Left ventricle myocardium inferior (tissue), 1 donor: ENCODE measurements at regions not wholly inside any gene's neighbourhood (a gene's known extent, or its start where the extent isn't known, plus 50 kb on each side); places are given as distances from the start of the nearest gene placed in this dataset.

Experiments
- DNase-seq: peaks from one replicate; pipeline ENCODE4 v3.0.0-alpha.2; 2020
- H3K27ac ChIP-seq: fragments of 200-600 bp; replicated peaks from 2 replicates; pipeline ENCODE4 v1.8.0; 2021
- H3K27me3 ChIP-seq: fragments of 200-600 bp; 2 replicates; pipeline ENCODE4 v1.8.0; 2021; ENCODE audit warnings: low read depth
- H3K36me3 ChIP-seq: fragments of 200-600 bp; 2 replicates; pipeline ENCODE4 v1.8.0; 2021
- H3K4me1 ChIP-seq: fragments of 200-600 bp; 2 replicates; pipeline ENCODE4 v1.8.0; 2021
- H3K4me3 ChIP-seq: fragments of 200-600 bp; 2 replicates; pipeline ENCODE4 v1.8.0; 2021; ENCODE audit warnings: mild to moderate bottlenecking, moderate library complexity
- H3K9me3 ChIP-seq: fragments of 200-600 bp; replicated peaks from 2 replicates; pipeline ENCODE4 v1.8.0; 2021
- intact Hi-C: fragments of 100-400 bp; cut with micrococcal nuclease; formaldehyde crosslinking; loops from one replicate; pipeline ENCODE4 v1.11.0; 2022
- TF ChIP-seq, protein P1 (sequence below): fragments of 200-600 bp; IDR thresholded peaks from 2 replicates; pipeline ENCODE4 v1.8.0; 2021; ENCODE audit warnings: antibody characterized with exemption, mild to moderate bottlenecking, borderline replicate concordance
- donor health status: DM: no; HTN: yes; CAD: no; lungs with severe emphysema.

DNA sequence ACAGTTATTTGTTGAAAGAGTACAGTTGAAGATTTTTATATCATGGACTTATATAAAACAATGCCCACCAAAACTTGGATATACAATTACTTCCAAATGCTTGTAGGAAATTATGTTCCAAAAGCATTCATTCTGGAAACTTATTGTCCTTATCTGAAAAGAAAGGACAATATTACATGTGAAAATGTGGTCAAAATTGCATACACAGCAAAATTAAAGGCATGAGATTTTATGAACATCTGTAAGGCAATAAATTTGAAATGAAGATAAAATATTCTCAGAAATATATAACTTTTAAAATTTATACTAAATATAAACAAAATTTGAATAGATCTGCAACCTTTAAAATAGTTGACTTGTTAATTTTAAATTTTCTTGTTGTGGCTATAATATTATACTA, 1173.8 kb downstream of the NLGN4X start:
- Histone ChIP-seq H3K4me1 (no peaks in the 10 kb centered on the region), H3K27me3 (no peaks in the 10 kb centered on the region), H3K27ac (no peak overlapping the region), H3K9me3 (peaks cover 4% of the 10 kb centered on the region), H3K36me3 (no peaks in the 10 kb centered on the region), H3K4me3 (no peak overlapping the region)
- no peak for DNase-seq
- intact Hi-C loops, result no loop called here
- TF ChIP-seq, protein P1, sequence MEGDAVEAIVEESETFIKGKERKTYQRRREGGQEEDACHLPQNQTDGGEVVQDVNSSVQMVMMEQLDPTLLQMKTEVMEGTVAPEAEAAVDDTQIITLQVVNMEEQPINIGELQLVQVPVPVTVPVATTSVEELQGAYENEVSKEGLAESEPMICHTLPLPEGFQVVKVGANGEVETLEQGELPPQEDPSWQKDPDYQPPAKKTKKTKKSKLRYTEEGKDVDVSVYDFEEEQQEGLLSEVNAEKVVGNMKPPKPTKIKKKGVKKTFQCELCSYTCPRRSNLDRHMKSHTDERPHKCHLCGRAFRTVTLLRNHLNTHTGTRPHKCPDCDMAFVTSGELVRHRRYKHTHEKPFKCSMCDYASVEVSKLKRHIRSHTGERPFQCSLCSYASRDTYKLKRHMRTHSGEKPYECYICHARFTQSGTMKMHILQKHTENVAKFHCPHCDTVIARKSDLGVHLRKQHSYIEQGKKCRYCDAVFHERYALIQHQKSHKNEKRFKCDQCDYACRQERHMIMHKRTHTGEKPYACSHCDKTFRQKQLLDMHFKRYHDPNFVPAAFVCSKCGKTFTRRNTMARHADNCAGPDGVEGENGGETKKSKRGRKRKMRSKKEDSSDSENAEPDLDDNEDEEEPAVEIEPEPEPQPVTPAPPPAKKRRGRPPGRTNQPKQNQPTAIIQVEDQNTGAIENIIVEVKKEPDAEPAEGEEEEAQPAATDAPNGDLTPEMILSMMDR, result no peak

DNA sequence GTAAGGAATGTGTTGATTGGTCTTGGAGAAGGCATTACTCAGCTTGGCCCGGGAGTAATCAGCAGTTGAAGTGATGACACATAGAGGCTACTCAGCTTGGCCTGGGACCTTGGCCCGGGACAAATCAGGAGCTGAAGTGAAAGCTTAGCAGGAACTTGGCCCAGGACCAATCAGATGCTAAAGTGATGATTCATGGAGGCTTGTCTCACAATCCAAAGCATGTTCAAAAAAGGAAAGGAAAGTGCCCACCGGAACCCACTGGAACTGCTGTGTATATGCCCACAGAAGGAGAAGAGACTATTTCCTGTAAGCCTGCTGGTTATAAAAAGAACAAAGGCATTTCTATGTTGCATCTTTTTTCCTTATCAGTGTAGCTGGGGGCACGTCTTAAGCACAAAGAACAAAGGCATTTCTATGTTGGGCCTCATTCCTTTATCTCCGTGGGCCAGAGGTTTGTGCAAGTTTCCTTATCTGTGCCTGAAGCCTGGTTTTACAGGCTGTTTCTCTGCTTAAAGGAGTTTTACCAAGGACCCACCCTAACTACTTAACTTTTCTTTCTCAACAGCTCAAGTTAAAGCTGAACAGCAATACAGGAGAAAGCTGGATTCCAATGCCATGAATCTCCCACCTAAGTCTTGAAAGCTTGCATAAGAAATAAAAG, 1176.7 kb downstream of the NLGN4X start:
- TF ChIP-seq, protein P1, result no peak
- H3K4me3 ChIP-seq, result no peak overlapping the region
- H3K4me1 ChIP-seq, result no peaks in the 10 kb centered on the region
- H3K36me3 ChIP-seq, result no peaks in the 10 kb centered on the region
- peaks cover 4% of the 10 kb centered on the region for H3K9me3 ChIP-seq
- intact Hi-C loops, result no loop called here
- H3K27me3 ChIP-seq, result no peaks in the 10 kb centered on the region
- DNase-seq, result peak; percentile 15
- no peak overlapping the region for H3K27ac ChIP-seq

DNA sequence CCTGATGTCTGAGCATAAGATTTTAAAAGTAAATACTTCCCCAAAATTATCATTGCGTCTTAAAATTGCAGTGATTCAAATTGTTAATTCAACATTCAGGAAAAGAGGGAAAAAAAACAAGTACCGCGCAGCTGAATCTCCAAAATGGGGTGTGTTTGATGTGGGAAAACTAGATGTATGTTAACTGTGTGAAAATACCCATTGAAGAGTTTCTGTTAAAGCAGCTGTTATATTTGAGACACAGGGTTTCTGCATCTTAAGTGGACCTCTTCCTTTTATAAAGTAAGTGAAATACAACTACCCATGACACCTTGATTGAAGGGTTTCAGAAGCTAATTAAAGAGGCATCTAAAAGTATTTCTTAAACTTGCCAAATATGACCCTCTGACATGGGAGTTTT, 1186.1 kb downstream of the NLGN4X start:
- no peak overlapping the region for H3K27ac ChIP-seq
- H3K4me1 ChIP-seq, result no peaks in the 10 kb centered on the region
- intact Hi-C loops, result no loop called here
- TF ChIP-seq, protein P1, result no peak
- H3K9me3 ChIP-seq, result no peaks in the 10 kb centered on the region
- H3K27me3 ChIP-seq, result no peaks in the 10 kb centered on the region
- DNase-seq, result no peak
- H3K4me3 ChIP-seq, result no peak overlapping the region
- no peaks in the 10 kb centered on the region for H3K36me3 ChIP-seq

DNA sequence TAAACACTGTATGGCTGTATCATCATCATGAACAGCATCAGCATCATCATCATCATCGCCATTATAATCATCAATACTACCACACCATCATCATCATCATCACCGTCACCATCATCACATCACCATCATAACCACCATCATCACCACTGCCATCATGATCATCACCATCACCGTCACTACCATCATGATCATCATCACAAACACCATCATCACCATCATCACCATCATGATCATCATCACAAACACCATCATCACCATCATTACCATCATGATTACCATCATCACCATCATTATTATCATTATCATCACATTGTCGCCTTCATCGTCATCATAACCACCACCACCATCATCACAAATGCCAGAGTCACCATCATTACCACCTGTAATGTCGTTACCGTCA, 1196.9 kb downstream of the NLGN4X start:
- Histone ChIP-seq H3K4me1 (no peaks in the 10 kb centered on the region), H3K36me3 (no peaks in the 10 kb centered on the region), H3K9me3 (no peaks in the 10 kb centered on the region), H3K27ac (no peak overlapping the region), H3K4me3 (no peak overlapping the region), H3K27me3 (no peaks in the 10 kb centered on the region)
- intact Hi-C loops, result no loop called here
- TF ChIP-seq, protein P1, result no peak
- no peak for DNase-seq

DNA sequence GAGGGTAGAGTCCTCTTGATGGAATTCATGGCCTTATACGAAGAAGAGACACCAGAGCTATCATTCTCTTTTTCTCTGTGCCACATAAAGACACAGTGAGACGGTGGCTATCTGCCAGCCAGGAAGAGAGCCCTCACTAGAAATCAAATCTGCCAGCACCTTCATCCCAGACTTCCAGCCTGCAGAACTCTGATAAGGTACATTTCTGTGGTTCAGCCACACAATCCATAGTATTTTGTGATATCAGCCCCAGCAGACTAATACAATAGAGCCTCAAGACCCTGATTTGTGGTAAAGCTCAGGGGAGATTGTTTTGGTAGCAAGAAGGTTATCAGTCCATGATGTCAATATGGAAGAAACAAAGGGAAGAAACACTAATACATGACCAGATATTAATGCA, 1213.2 kb downstream of the NLGN4X start:
- no peak overlapping the region for H3K27ac ChIP-seq
- H3K36me3 ChIP-seq, result no peaks in the 10 kb centered on the region
- no peak overlapping the region for H3K4me3 ChIP-seq
- H3K27me3 ChIP-seq, result no peaks in the 10 kb centered on the region
- no peaks in the 10 kb centered on the region for H3K9me3 ChIP-seq
- no peaks in the 10 kb centered on the region for H3K4me1 ChIP-seq
- intact Hi-C loops, result no loop called here
- TF ChIP-seq, protein P1, result no peak
- DNase-seq, result no peak
